Activated CD8-positive, alpha-beta T cell treated with anti-CD3 and anti-CD28 coated beads for 36 hours (primary cell): ENCODE measurements at regions not wholly inside any gene's neighbourhood (a gene's known extent, or its start where the extent isn't known, plus 50 kb on each side); places are given as distances from the start of the nearest gene placed in this dataset.

Experiments
- ATAC-seq: fragments of 200-7000 bp; cut with Tn5 transposase; one replicate; pipeline ENCODE4 v1.10.0; 2021; ENCODE audit warnings: mild to moderate bottlenecking, moderate library complexity
- CTCF ChIA-PET: fragments of 350-600 bp; sonication (Branson Sonifier 250); formaldehyde crosslinking; loops from one replicate; lab custom pipeline; 2021; ENCODE audit warnings: antibody characterized with exemption; lab: Charles Lee
- POLR2A ChIA-PET: fragments of 350-600 bp; sonication (Branson Sonifier 250); formaldehyde crosslinking; loops from one replicate; lab custom pipeline; 2021; ENCODE audit warnings: antibody characterized with exemption; lab: Charles Lee
- DNase-seq: peaks from one replicate; pipeline ENCODE4 v3.0.0-alpha.2; 2020
- H3K27ac Mint-ChIP-seq: one replicate; pipeline ENCODE4 v1.8.0; 2021; ENCODE audit warnings: mild to moderate bottlenecking, mixed read lengths
- H3K27me3 Mint-ChIP-seq: one replicate; pipeline ENCODE4 v1.8.0; 2021; ENCODE audit warnings: mixed read lengths
- H3K36me3 Mint-ChIP-seq: one replicate; pipeline ENCODE4 v1.8.0; 2021; ENCODE audit warnings: low read depth, mixed read lengths
- H3K4me1 Mint-ChIP-seq: one replicate; pipeline ENCODE4 v1.8.0; 2021; ENCODE audit warnings: low read depth, mixed read lengths
- H3K4me3 Mint-ChIP-seq: one replicate; pipeline ENCODE4 v1.8.0; 2021; ENCODE audit warnings: mild to moderate bottlenecking, moderate library complexity, mixed read lengths
- H3K9me3 Mint-ChIP-seq: one replicate; pipeline ENCODE4 v1.8.0; 2021; ENCODE audit warnings: mixed read lengths
- CTCF ChIP-seq: fragments of 200-600 bp; IDR thresholded peaks from one replicate; pipeline ENCODE4 v1.8.0; 2022; ENCODE audit warnings: antibody characterized with exemption, mild to moderate bottlenecking
- intact Hi-C: fragments of 100-400 bp; cut with micrococcal nuclease; formaldehyde crosslinking; loops from one replicate; pipeline ENCODE4 v1.10.0; 2022

DNA sequence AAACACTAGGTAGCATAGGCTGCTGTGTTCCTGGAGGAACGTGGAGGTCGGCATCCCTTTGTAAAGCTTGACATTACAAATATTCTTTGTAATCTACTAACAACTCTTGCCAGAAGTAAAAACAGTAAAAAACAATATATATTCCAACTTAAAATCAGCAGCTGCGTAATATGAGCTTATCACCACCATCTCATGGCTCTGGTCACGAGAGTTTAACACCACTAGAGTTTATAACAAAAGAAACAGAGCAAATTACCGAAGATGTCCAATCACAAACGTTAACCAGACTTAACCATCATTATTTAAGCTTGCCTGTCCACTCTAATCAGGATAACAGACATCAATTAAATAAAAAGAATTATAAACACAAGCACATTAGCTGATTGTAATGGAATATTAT is 236.7 kb downstream of the PCDH7 start:
- H3K4me3 Mint-ChIP-seq = no peak overlapping the region
- ATAC-seq (no peak), DNase-seq (no peak)
- TF ChIP-seq CTCF = no peak
- ChIA-PET POLR2A (no interaction called here), CTCF (no interaction called here)
- no peaks in the 10 kb centered on the region for H3K9me3 Mint-ChIP-seq
- no peaks in the 10 kb centered on the region for H3K36me3 Mint-ChIP-seq
- H3K4me1 Mint-ChIP-seq = no peaks in the 10 kb centered on the region
- intact Hi-C loops = no loop called here
- H3K27ac Mint-ChIP-seq = no peak overlapping the region
- no peaks in the 10 kb centered on the region for H3K27me3 Mint-ChIP-seq

DNA sequence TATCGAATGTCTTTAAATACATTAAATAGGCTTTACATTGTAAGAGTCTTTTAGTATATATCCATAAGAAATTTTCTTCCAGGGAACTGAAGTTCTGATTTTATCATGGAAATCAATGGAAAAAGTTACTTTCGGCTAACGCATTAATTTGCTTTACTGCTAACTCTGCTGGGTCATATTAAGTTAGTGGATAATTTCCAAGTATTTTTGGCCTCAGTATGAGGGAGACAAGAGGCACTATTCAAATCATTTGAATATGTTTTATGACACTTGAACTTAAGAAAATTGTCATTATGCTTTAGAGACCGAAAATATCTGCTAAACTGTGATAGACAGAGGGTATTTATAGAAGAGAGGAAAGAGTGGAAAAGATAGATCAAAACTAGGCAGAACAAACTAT is 237.5 kb downstream of the PCDH7 start:
- TF ChIP-seq CTCF = no peak
- ChIA-PET POLR2A (no interaction called here), CTCF (no interaction called here)
- no peak for ATAC-seq
- no peaks in the 10 kb centered on the region for H3K4me1 Mint-ChIP-seq
- peaks cover 2% of the 10 kb centered on the region for H3K9me3 Mint-ChIP-seq
- H3K27ac Mint-ChIP-seq = no peak overlapping the region
- no peak for DNase-seq
- no peaks in the 10 kb centered on the region for H3K27me3 Mint-ChIP-seq
- no peak overlapping the region for H3K4me3 Mint-ChIP-seq
- no peaks in the 10 kb centered on the region for H3K36me3 Mint-ChIP-seq
- intact Hi-C loops = no loop called here

DNA sequence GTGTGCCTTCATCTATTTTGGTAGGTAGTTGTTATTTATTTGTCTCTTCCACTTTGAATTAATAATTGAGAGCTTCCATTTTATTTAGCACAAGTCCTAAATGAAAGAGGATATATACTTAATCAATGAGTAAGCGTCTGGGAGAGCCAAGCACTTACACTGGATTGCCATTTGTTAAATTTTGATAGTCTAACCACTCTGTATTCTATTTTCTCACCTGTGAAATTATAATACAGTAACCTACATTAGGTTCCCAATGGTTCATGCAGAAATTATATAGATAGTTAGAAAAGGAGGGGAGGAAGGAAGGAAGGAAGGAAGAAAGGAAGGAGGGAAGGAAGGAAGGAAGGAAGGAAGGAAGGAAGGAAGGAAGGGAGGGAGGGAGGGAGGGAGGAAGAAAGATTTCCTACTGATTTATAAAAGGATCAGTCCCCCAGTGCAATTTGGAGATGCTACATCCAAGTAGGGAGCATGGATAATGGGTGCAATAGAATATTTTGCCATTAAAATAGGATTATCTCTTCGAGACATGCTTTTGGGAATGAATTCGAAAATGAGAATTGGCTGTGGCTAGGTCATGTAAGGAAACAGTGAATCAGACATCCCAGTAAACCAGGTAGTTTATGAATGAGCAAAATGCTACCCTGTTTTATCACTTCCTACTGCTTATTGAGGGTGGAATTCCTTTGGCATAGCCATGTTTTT is 239.8 kb downstream of the PCDH7 start:
- H3K27me3 Mint-ChIP-seq = no peaks in the 10 kb centered on the region
- no peaks in the 10 kb centered on the region for H3K36me3 Mint-ChIP-seq
- TF ChIP-seq CTCF = no peak
- no peak overlapping the region for H3K4me3 Mint-ChIP-seq
- H3K9me3 Mint-ChIP-seq = peaks cover 4% of the 10 kb centered on the region
- H3K27ac Mint-ChIP-seq = no peak overlapping the region
- ATAC-seq = no peak
- POLR2A ChIA-PET = no interaction called here
- DNase-seq = no peak
- H3K4me1 Mint-ChIP-seq = no peaks in the 10 kb centered on the region
- intact Hi-C loops = no loop called here
- CTCF ChIA-PET = no interaction called here

DNA sequence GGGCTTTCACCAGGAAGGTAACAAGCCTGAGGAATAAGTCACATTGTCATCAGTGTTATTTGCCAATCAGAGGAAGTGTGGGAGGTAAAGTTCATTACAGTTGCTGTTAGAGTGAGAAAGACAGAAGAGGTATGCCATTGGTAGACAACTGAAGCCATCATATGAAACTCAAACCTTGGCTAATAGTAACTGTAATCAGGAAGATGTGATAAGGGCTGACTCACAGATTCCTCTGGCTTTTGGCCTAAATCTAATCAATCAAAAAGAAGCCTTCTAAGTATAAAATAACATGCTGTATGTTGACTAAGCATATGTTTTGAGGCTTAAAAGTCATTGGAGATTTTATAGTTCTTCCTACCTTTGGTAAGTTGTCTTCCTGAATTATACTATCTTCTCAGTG is 242.8 kb downstream of the PCDH7 start:
- POLR2A ChIA-PET = no interaction called here
- CTCF ChIA-PET = no interaction called here
- Mint-ChIP-seq H3K36me3 (no peaks in the 10 kb centered on the region), H3K27ac (no peak overlapping the region), H3K9me3 (peaks cover 4% of the 10 kb centered on the region), H3K27me3 (no peaks in the 10 kb centered on the region), H3K4me1 (no peaks in the 10 kb centered on the region), H3K4me3 (no peak overlapping the region)
- no peak for TF ChIP-seq CTCF
- intact Hi-C loops = no loop called here
- no peak for ATAC-seq
- no peak for DNase-seq

GRCh38 chr4:30968926-30969325 is 248.8 kb downstream of the PCDH7 start:
- H3K27me3 Mint-ChIP-seq = no peaks in the 10 kb centered on the region
- ChIA-PET CTCF (no interaction called here), POLR2A (no interaction called here)
- H3K27ac Mint-ChIP-seq = no peak overlapping the region
- H3K9me3 Mint-ChIP-seq = peaks cover 1% of the 10 kb centered on the region
- intact Hi-C loops = no loop called here
- H3K4me3 Mint-ChIP-seq = no peak overlapping the region
- no peaks in the 10 kb centered on the region for H3K4me1 Mint-ChIP-seq
- ATAC-seq = no peak
- H3K36me3 Mint-ChIP-seq = no peaks in the 10 kb centered on the region
- DNase-seq = no peak
- TF ChIP-seq CTCF = no peak
